IMR-90 (cell line): ENCODE measurements at regions not wholly inside any gene's neighbourhood (a gene's known extent, or its start where the extent isn't known, plus 50 kb on each side); places are given as distances from the start of the nearest gene placed in this dataset.

Experiments
- ATAC-seq: fragments of 200-7000 bp; cut with Tn5 transposase; 2 replicates; pipeline ENCODE4 v1.9.1; 2020; ENCODE audit warnings: low read depth, mild to moderate bottlenecking, moderate library complexity
- BruUV-seq: library from RNA; stranded (reverse); fragments of 400-500 nt; replicated peaks from 2 replicates; lab custom pipeline; 2021; lab: Mats Ljungman, UMichigan
- CTCF ChIA-PET: fragments of 300-600 bp; formaldehyde crosslinking; extraction: SDS; loops from one replicate; lab custom pipeline; 2021; ENCODE audit warnings: antibody characterized with exemption; lab: Yijun Ruan, JAX
- POLR2A ChIA-PET: fragments of 300-600 bp; sonication (Branson Sonifier 250); formaldehyde crosslinking; loops from one replicate; lab custom pipeline; 2022; ENCODE audit warnings: antibody characterized with exemption; ENCODE audit not compliant: unreplicated experiment; lab: Charles Lee
- DNase-seq: peaks from one replicate; pipeline ENCODE4 v3.0.0; 2013
- H2AFZ ChIP-seq: replicated peaks from 2 replicates; pipeline ENCODE3; 2013; ENCODE audit warnings: low read length, mild to moderate bottlenecking; ENCODE audit not compliant: poor library complexity
- H2AK5ac ChIP-seq: 2 replicates; pipeline ENCODE4 v1.6.1; 2013; ENCODE audit warnings: low read depth, low read length, inconsistent platforms
- H2AK9ac ChIP-seq: replicated peaks from 2 replicates; pipeline ENCODE3; 2013; ENCODE audit warnings: mild to moderate bottlenecking, low read depth, low read length, moderate library complexity; ENCODE audit not compliant: poor library complexity
- H2BK120ac ChIP-seq: 2 replicates; pipeline ENCODE4 v1.6.1; 2013; ENCODE audit warnings: low read depth, low read length, inconsistent platforms
- H2BK15ac ChIP-seq: 3 replicates; pipeline ENCODE4 v1.6.1; 2013; ENCODE audit warnings: low read depth, low read length, inconsistent platforms
- H2BK20ac ChIP-seq: 2 replicates; pipeline ENCODE4 v1.6.1; 2013; ENCODE audit warnings: low read depth, mild to moderate bottlenecking, inconsistent platforms, low read length, moderate library complexity
- H2BK5ac ChIP-seq: 2 replicates; pipeline ENCODE4 v1.6.1; 2013; ENCODE audit warnings: mild to moderate bottlenecking, low read depth, low read length, inconsistent platforms; ENCODE audit not compliant: poor library complexity, severe bottlenecking
- H3K14ac ChIP-seq: replicated peaks from 2 replicates; pipeline ENCODE4 v1.6.1; 2013; ENCODE audit warnings: low read depth, low read length, inconsistent platforms
- H3K18ac ChIP-seq: 2 replicates; pipeline ENCODE4 v1.6.1; 2013; ENCODE audit warnings: low read depth, low read length, control low read depth
- H3K23ac ChIP-seq: 2 replicates; pipeline ENCODE4 v1.6.1; 2013; ENCODE audit warnings: low read depth, low read length, inconsistent platforms
- H3K27ac ChIP-seq: 2 replicates; pipeline ENCODE4 v1.5.1; 2013; ENCODE audit warnings: mild to moderate bottlenecking, control low read depth, low read length; ENCODE audit not compliant: insufficient read depth
- H3K27me3 ChIP-seq: 2 replicates; pipeline ENCODE4 v1.6.1; 2013; ENCODE audit warnings: low read length; ENCODE audit not compliant: control insufficient read depth, insufficient read depth
- H3K36me3 ChIP-seq: 2 replicates; pipeline ENCODE4 v1.6.1; 2013; ENCODE audit warnings: low read length, mixed read lengths; ENCODE audit not compliant: control insufficient read depth, insufficient read depth
- H3K4ac ChIP-seq: 2 replicates; pipeline ENCODE4 v1.6.1; 2013; ENCODE audit warnings: low read depth, low read length, inconsistent platforms
- H3K4me1 ChIP-seq: 2 replicates; pipeline ENCODE4 v1.6.1; 2013; ENCODE audit warnings: low read length, mixed read lengths; ENCODE audit not compliant: control insufficient read depth, insufficient read depth
- H3K4me2 ChIP-seq: 2 replicates; pipeline ENCODE4 v1.6.1; 2013; ENCODE audit warnings: low read depth, mild to moderate bottlenecking, control low read depth, low read length, moderate library complexity
- H3K4me3 ChIP-seq: 2 replicates; pipeline ENCODE4 v1.5.1; 2013; ENCODE audit warnings: low read depth, mild to moderate bottlenecking, control low read depth, low read length, moderate library complexity; ENCODE audit not compliant: insufficient read depth
- H3K56ac ChIP-seq: 2 replicates; pipeline ENCODE4 v1.6.1; 2013; ENCODE audit warnings: low read length, inconsistent platforms; ENCODE audit not compliant: insufficient read depth; ENCODE audit errors: extremely low read depth
- H3K79me1 ChIP-seq, 2 experiments: 2 replicates each; pipeline ENCODE4 v1.6.1; 2013; ENCODE audit warnings: low read length in 2 of 2, inconsistent platforms in 1 of 2, low read depth in 1 of 2
- H3K9ac ChIP-seq: 2 replicates; pipeline ENCODE4 v1.6.1; 2013; ENCODE audit warnings: low read depth, low read length, control low read depth
- H3K9me1 ChIP-seq: 2 replicates; pipeline ENCODE4 v1.6.1; 2013; ENCODE audit warnings: low read length, inconsistent platforms; ENCODE audit not compliant: insufficient read depth
- H3K9me3 ChIP-seq: 2 replicates; pipeline ENCODE4 v1.6.1; 2013; ENCODE audit warnings: low read length; ENCODE audit not compliant: control insufficient read depth, insufficient read depth
- H4K20me1 ChIP-seq: 2 replicates; pipeline ENCODE4 v1.6.1; 2013; ENCODE audit warnings: low read length, inconsistent platforms; ENCODE audit not compliant: insufficient read depth
- H4K5ac ChIP-seq: 2 replicates; pipeline ENCODE4 v1.6.1; 2013; ENCODE audit warnings: mild to moderate bottlenecking, low read depth, low read length, control low read depth
- H4K8ac ChIP-seq, 2 experiments: 2 replicates each; pipeline ENCODE4 v1.6.1; 2013; ENCODE audit warnings: low read depth in 2 of 2, low read length in 2 of 2, control low read depth in 1 of 2, inconsistent platforms in 1 of 2
- H4K91ac ChIP-seq: 2 replicates; pipeline ENCODE4 v1.6.1; 2013; ENCODE audit warnings: low read depth, low read length, inconsistent platforms; ENCODE audit not compliant: insufficient read depth
- CEBPB ChIP-seq: IDR thresholded peaks from 2 replicates; pipeline ENCODE4 v1.6.1; 2012; ENCODE audit warnings: low read depth, low read length, improper control_type of control experiment
- CTCF ChIP-seq: conservative IDR thresholded peaks from 2 replicates; pipeline ENCODE4 v1.5.1; 2012; ENCODE audit warnings: mild to moderate bottlenecking, low read depth, low read length, improper control_type of control experiment
- FOS ChIP-seq: fragments of 150-350 bp; IDR thresholded peaks from 2 replicates; pipeline ENCODE4 v1.6.1; 2016; ENCODE audit warnings: low read depth, low read length
- MAFK ChIP-seq: IDR thresholded peaks from 2 replicates; pipeline ENCODE4 v1.6.1; 2012; ENCODE audit warnings: low read depth, low read length, improper control_type of control experiment
- MAZ ChIP-seq: IDR thresholded peaks from 2 replicates; pipeline ENCODE4 v1.6.1; 2012; ENCODE audit warnings: low read depth, mild to moderate bottlenecking, low read length, improper control_type of control experiment, moderate library complexity, borderline replicate concordance
- NFE2L2 ChIP-seq: fragments of 150-350 bp; IDR thresholded peaks from 2 replicates; pipeline ENCODE4 v1.6.1; 2016; ENCODE audit warnings: low read depth, mild to moderate bottlenecking, low read length
- POLR2A ChIP-seq: IDR thresholded peaks from 2 replicates; pipeline ENCODE4 v1.6.1; 2012; ENCODE audit warnings: mild to moderate bottlenecking, low read depth, low read length
- USF2 ChIP-seq: fragments of 150-350 bp; IDR thresholded peaks from 2 replicates; pipeline ENCODE4 v1.6.1; 2017; ENCODE audit warnings: mild to moderate bottlenecking, antibody characterized with exemption, low read length, low read depth
- WGBS, 2 experiments: methylation state at CpG; one replicate each; pipeline versions ENCODE4 v1.1.5 to v1.1.7; 2013; ENCODE audit warnings: missing lambda C conversion rate in 2 of 2; ENCODE audit not compliant: insufficient read length in 1 of 2; ENCODE audit errors: extremely low coverage in 2 of 2; 5-methylcytosine and 5-hydroxymethylcytosine counted together
- dilution Hi-C: fragments of 300-500 bp; cut with HindIII; formaldehyde crosslinking; loops from one replicate; pipeline ENCODE4 v1.14.3; 2018; ENCODE audit warnings: low sequenced_read_pairs; ENCODE audit not compliant: unreplicated experiment
- in situ Hi-C: fragments of 300-500 bp; cut with MboI; formaldehyde crosslinking; loops from 3 replicates; pipeline ENCODE4 v1.14.3; 2019; ENCODE audit warnings: low sequenced_read_pairs, inconsistent platforms, mixed read lengths
- intact Hi-C: fragments of 100-400 bp; cut with micrococcal nuclease; formaldehyde crosslinking; loops from 2 replicates; pipeline ENCODE4 v1.10.0; 2022

GRCh38 chr2:14324308-14324707, 308.2 kb upstream of the LRATD1 start:
- H3K4ac ChIP-seq: no peak overlapping the region
- no peak overlapping the region for H2AK5ac ChIP-seq
- WGBS, 2 experiments: no CpG with 5 or more reads among the region's 2 CpGs
- CTCF ChIA-PET: no interaction called here
- H3K23ac ChIP-seq: no peak overlapping the region
- H3K14ac ChIP-seq: no peak overlapping the region
- no peak overlapping the region for H3K56ac ChIP-seq
- H2AK9ac ChIP-seq: no peak overlapping the region
- no peak overlapping the region for H3K27ac ChIP-seq
- H3K4me3 ChIP-seq: no peak overlapping the region
- no peaks in the 10 kb centered on the region for H3K9me1 ChIP-seq
- in situ Hi-C loops: no loop called here
- no peak overlapping the region for H3K18ac ChIP-seq
- no TSS peak for BruUV-seq
- H3K4me1 ChIP-seq: no peaks in the 10 kb centered on the region
- H3K9me3 ChIP-seq: 0 out of 2 replicates have a peak, but pooled peaks cover 3% of the 10 kb centered on the region
- no peaks in the 10 kb centered on the region for H3K27me3 ChIP-seq
- no peak overlapping the region for H3K9ac ChIP-seq
- H3K36me3 ChIP-seq: no peaks in the 10 kb centered on the region
- H4K20me1 ChIP-seq: no peaks in the 10 kb centered on the region
- TF ChIP-seq MAZ (no peak), NFE2L2 (no peak), CTCF (no peak), USF2 (no peak), CEBPB (no peak), MAFK (no peak), FOS (no peak), POLR2A (no peak)
- H3K79me1 ChIP-seq: no peaks in the 10 kb centered on the region
- H2BK5ac ChIP-seq: no peak overlapping the region
- no peak overlapping the region for H2BK15ac ChIP-seq
- POLR2A ChIA-PET: no interaction called here
- ATAC-seq (no peak), DNase-seq (no peak)
- H3K4me2 ChIP-seq: no peak overlapping the region
- H4K91ac ChIP-seq: no peak overlapping the region
- no peak overlapping the region for H4K8ac ChIP-seq
- H4K5ac ChIP-seq: no peak overlapping the region
- H2AFZ ChIP-seq: no peak overlapping the region
- H2BK20ac ChIP-seq: no peak overlapping the region
- dilution Hi-C loops: no loop called here
- no peak overlapping the region for H2BK120ac ChIP-seq
- intact Hi-C loops: no loop called here
